HepG2 (cell line): ENCODE measurements at regions not wholly inside any gene's neighbourhood (a gene's known extent, or its start where the extent isn't known, plus 50 kb on each side); places are given as distances from the start of the nearest gene placed in this dataset.

Source experiments
- ATAC-seq: fragments of 200-7000 bp; cut with Tn5 transposase; 3 replicates; pipeline ENCODE4 v1.9.1; 2020; ENCODE audit warnings: mild to moderate bottlenecking, moderate library complexity
- BruUV-seq: library from RNA; stranded (reverse); fragments of 400-500 nt; replicated peaks from 2 replicates; lab custom pipeline; 2021; lab: Mats Ljungman, UMichigan
- CTCF ChIA-PET: fragments of 300-600 bp; formaldehyde crosslinking; extraction: SDS; loops from one replicate; lab custom pipeline; 2021; ENCODE audit warnings: low total read pairs, inconsistent platforms, low intra/inter-chr PET ratio; lab: Yijun Ruan, JAX
- POLR2A ChIA-PET: fragments of 350-600 bp; sonication (Branson Sonifier 250); formaldehyde crosslinking; loops from one replicate; lab custom pipeline; 2020; ENCODE audit warnings: antibody characterized with exemption, inconsistent platforms; lab: Yijun Ruan, JAX
- DNase-seq: peaks from one replicate; pipeline ENCODE4 v3.0.0-alpha.2; 2015; ENCODE audit warnings: low spot score
- FAIRE-seq: peaks from 3 replicates; lab custom pipeline; 2011; peaks lifted over from hg19 to GRCh38; lab: Jason Lieb, UNC
- H2AFZ ChIP-seq: one replicate; pipeline ENCODE4 v1.6.1; 2011; ENCODE audit warnings: low read length, inconsistent platforms
- H3K27ac ChIP-seq: fragments of 300-600 bp; 3 replicates; pipeline ENCODE4 v1.8.0; 2011; ENCODE audit warnings: mixed run types, mild to moderate bottlenecking, mixed read lengths, low read length, inconsistent platforms; ENCODE audit not compliant: insufficient read depth; ENCODE audit errors: extremely low read length
- H3K27me3 ChIP-seq, 2 experiments: fragments of 200-600 bp in 1 of 2; 2 replicates in 1 of 2; 3 replicates in 1 of 2; pipeline versions ENCODE4 v1.6.0 to v1.8.0; 2011; ENCODE audit warnings: low read length in 2 of 2, mild to moderate bottlenecking in 2 of 2, moderate library complexity in 2 of 2, inconsistent platforms in 1 of 2; ENCODE audit not compliant: insufficient read depth in 2 of 2, control insufficient read depth in 1 of 2
- H3K36me3 ChIP-seq, 2 experiments: fragments of 200-600 bp in 1 of 2; replicated peaks in 1 of 2; 2 replicates in 1 of 2; 3 replicates in 1 of 2; pipeline versions ENCODE4 v1.5.1 to v1.8.0; 2011; ENCODE audit warnings: low read length in 2 of 2, inconsistent platforms in 1 of 2; ENCODE audit not compliant: insufficient read depth in 2 of 2, control insufficient read depth in 1 of 2
- H3K4me1 ChIP-seq: 2 replicates; pipeline ENCODE4 v1.5.1; 2012; ENCODE audit warnings: low read length, inconsistent platforms; ENCODE audit not compliant: insufficient read depth
- H3K4me2 ChIP-seq: 2 replicates; pipeline ENCODE4 v1.6.0; 2011; ENCODE audit warnings: low read depth, low read length, inconsistent platforms
- H3K4me3 ChIP-seq, 3 experiments: fragments of 200-600 bp in 1 of 3; sonication (generic), shearing (Covaris generic) in 1 of 3; replicated peaks in 1 of 3; 2 replicates each; pipeline ENCODE4 v1.5.1; 2011 to 2016; ENCODE audit warnings: low read length in 3 of 3, inconsistent platforms in 2 of 3, low read depth in 2 of 3, mild to moderate bottlenecking in 2 of 3, control low read depth in 1 of 3, mixed read lengths in 1 of 3; ENCODE audit not compliant: insufficient read depth in 1 of 3
- H3K79me2 ChIP-seq: one replicate; pipeline ENCODE4 v1.6.1; 2011; ENCODE audit warnings: low read length, inconsistent platforms; ENCODE audit not compliant: insufficient read depth
- H3K9ac ChIP-seq: 2 replicates; pipeline ENCODE4 v1.6.0; 2011; ENCODE audit warnings: mild to moderate bottlenecking, low read depth, low read length, inconsistent platforms; ENCODE audit not compliant: insufficient read depth
- H3K9me3 ChIP-seq: 2 replicates; pipeline ENCODE4 v1.5.1; 2012; ENCODE audit warnings: mild to moderate bottlenecking, low read length
- H4K20me1 ChIP-seq: 2 replicates; pipeline ENCODE4 v1.6.0; 2011; ENCODE audit warnings: inconsistent platforms, mild to moderate bottlenecking, low read length, moderate library complexity; ENCODE audit not compliant: insufficient read depth
- ARID2 ChIP-seq: sonication (generic); formaldehyde crosslinking; IDR thresholded peaks from 2 replicates; pipeline ENCODE4 v1.8.1; 2022; ENCODE audit warnings: mild to moderate bottlenecking, missing genetic modification reagents, borderline replicate concordance
- CREB1 ChIP-seq, 2 experiments: fragments of 450-650 bp in 1 of 2; IDR thresholded peaks; 2 replicates each; pipeline ENCODE4 v1.6.1; 2016 to 2017; ENCODE audit warnings: control low read depth in 1 of 2, mild to moderate bottlenecking in 1 of 2, missing compliant biosample characterization in 1 of 2, missing genetic modification characterization in 1 of 2
- PHF20 ChIP-seq: sonication (generic); formaldehyde crosslinking; IDR thresholded peaks from 2 replicates; pipeline ENCODE4 v1.5.0; 2020; ENCODE audit warnings: mild to moderate bottlenecking, missing genetic modification reagents
- PRDM15 ChIP-seq: sonication (generic); formaldehyde crosslinking; IDR thresholded peaks from 2 replicates; pipeline ENCODE4 v1.4.0; 2020; ENCODE audit warnings: missing genetic modification reagents
- RBAK ChIP-seq: sonication (generic); formaldehyde crosslinking; IDR thresholded peaks from 2 replicates; pipeline ENCODE4 v1.5.1; 2020; ENCODE audit warnings: mild to moderate bottlenecking, missing genetic modification reagents
- RFX5 ChIP-seq: IDR thresholded peaks from 2 replicates; pipeline ENCODE4 v1.6.1; 2011; ENCODE audit warnings: low read depth, low read length, improper control_type of control experiment
- RNF219 ChIP-seq: sonication (generic); formaldehyde crosslinking; IDR thresholded peaks from 2 replicates; pipeline ENCODE4 v1.5.0; 2020; ENCODE audit warnings: mild to moderate bottlenecking, missing genetic modification reagents
- THAP7 ChIP-seq: sonication (generic); formaldehyde crosslinking; IDR thresholded peaks from 2 replicates; pipeline ENCODE4 v1.8.1; 2023; ENCODE audit warnings: mild to moderate bottlenecking, missing genetic modification reagents
- ZBTB4 ChIP-seq: sonication (generic); formaldehyde crosslinking; IDR thresholded peaks from 2 replicates; pipeline ENCODE4 v1.4.0; 2020; ENCODE audit warnings: missing genetic modification reagents, mild to moderate bottlenecking, borderline replicate concordance
- ZNF3 ChIP-seq: IDR thresholded peaks from 2 replicates; pipeline ENCODE4 v1.7.0; 2017; ENCODE audit warnings: inconsistent platforms
- ZNF431 ChIP-seq: sonication (generic); formaldehyde crosslinking; IDR thresholded peaks from 2 replicates; pipeline ENCODE4 v1.9.0; 2022; ENCODE audit warnings: missing genetic modification reagents, low read depth, mild to moderate bottlenecking, borderline replicate concordance
- WGBS: methylation state at CpG from one replicate; pipeline ENCODE4 v1.1.6; 2017; ENCODE audit warnings: low lambda C conversion rate; 5-methylcytosine and 5-hydroxymethylcytosine counted together
- in situ Hi-C: cut with HindIII; loops from 2 replicates; pipeline ENCODE4 v1.10.0; 2017; ENCODE audit warnings: low pct_unique_long_range_greater_than_20kb; ENCODE audit not compliant: extremely low pct_ligation_motif_present
- intact Hi-C: fragments of 100-400 bp; cut with micrococcal nuclease; formaldehyde crosslinking; loops from one replicate; pipeline ENCODE4 v1.10.0; 2022; ENCODE audit not compliant: unreplicated experiment

- TF ChIP-seq ARID2 (CRISPR knock-in tag) (no peak), RNF219 (no peak), ZNF431 (CRISPR knock-in tag) (no peak)
- TF ChIP-seq, all 625 proteins: peak for 0
Measured at GRCh38 chr7:52026140-52026539, 709.5 kb upstream of the COBL start (continued).

- no peak overlapping the region for H3K27ac ChIP-seq
- H3K4me3 ChIP-seq: no peak overlapping the region
- WGBS: 2% methylated on average over 3 of the region's 3 CpGs
- H3K27me3 ChIP-seq: no peaks in the 10 kb centered on the region
- H3K79me2 ChIP-seq: no peaks in the 10 kb centered on the region
- in situ Hi-C loops (no loop called here), intact Hi-C loops (no loop called here)
- no peak overlapping the region for H3K9ac ChIP-seq
- no peak overlapping the region for H3K4me2 ChIP-seq
- CTCF ChIA-PET: no interaction called here
- H3K36me3 ChIP-seq: no peaks in the 10 kb centered on the region
- ATAC-seq (no peak), DNase-seq (no peak), FAIRE-seq (no peak)
- no TSS peak for BruUV-seq
- POLR2A ChIA-PET: no interaction called here
- H3K4me1 ChIP-seq: 0 out of 2 replicates have a peak, but pooled peaks cover 6% of the 10 kb centered on the region
- no peaks in the 10 kb centered on the region for H4K20me1 ChIP-seq
- no peak overlapping the region for H2AFZ ChIP-seq
- H3K9me3 ChIP-seq: no peaks in the 10 kb centered on the region
- TF ChIP-seq ZNF3 (no peak), PRDM15 (no peak), ZBTB4 (CRISPR knock-in tag) (no peak), THAP7 (CRISPR knock-in tag) (no peak), PHF20 (CRISPR knock-in tag) (no peak), CREB1 (IDR thresholded peaks at IDR 0.05) (peak; percentile 92), CREB1 (CRISPR knock-in tag; IDR thresholded peaks at IDR 0.05) (no peak), RFX5 (no peak), RBAK (CRISPR knock-in tag) (no peak)
Measured at GRCh38 chr7:52021343-52021742, 704.7 kb upstream of the COBL start.
